Gastrocnemius medialis (tissue), 4 donors: ENCODE measurements at regions not wholly inside any gene's neighbourhood (a gene's known extent, or its start where the extent isn't known, plus 50 kb on each side); places are given as distances from the start of the nearest gene placed in this dataset.

Experiments
- ATAC-seq, 2 donors: fragments of 150-250 bp; one replicate each; pipeline ENCODE4 v1.9.1; 2016
- DNase-seq, 2 donors: peaks; one replicate each; pipeline ENCODE4 v3.0.0-alpha.2; 2019
- H3K27ac ChIP-seq, 4 donors: fragments of 200-600 bp; sonication (generic); 1 replicate in 1 of 4; 2 replicates in 3 of 4; pipeline ENCODE4 v1.5.1; 2016 to 2018; ENCODE audit warnings: mild to moderate bottlenecking in 2 of 4, moderate library complexity in 1 of 4
- H3K27me3 ChIP-seq, 3 donors: fragments of 200-600 bp; sonication (generic) in 2 of 3; 1 replicate in 1 of 3; 2 replicates in 2 of 3; pipeline versions ENCODE4 v1.5.1 to v1.6.0; 2016 to 2019; ENCODE audit warnings: mild to moderate bottlenecking in 1 of 3, moderate library complexity in 1 of 3
- H3K36me3 ChIP-seq, 2 donors: fragments of 200-600 bp; sonication (generic) in 1 of 2; one replicate each; pipeline ENCODE4 v1.5.1; 2017 to 2018
- H3K4me1 ChIP-seq, 2 donors: fragments of 200-600 bp; sonication (generic) in 1 of 2; one replicate each; pipeline ENCODE4 v1.5.1; 2016 to 2017; ENCODE audit warnings: mild to moderate bottlenecking in 2 of 2
- H3K4me3 ChIP-seq, 4 donors: fragments of 200-600 bp; sonication (generic) in 3 of 4; 1 replicate in 1 of 4; 2 replicates in 3 of 4; pipeline ENCODE4 v1.5.1; 2016 to 2019; ENCODE audit warnings: mild to moderate bottlenecking in 2 of 4
- H3K9me3 ChIP-seq, 3 donors: fragments of 200-600 bp; sonication (generic) in 2 of 3; 1 replicate in 1 of 3; 2 replicates in 2 of 3; pipeline ENCODE4 v1.5.1; 2016 to 2019
- POLR2A ChIP-seq, 2 donors: fragments of 450-650 bp; IDR thresholded peaks; one replicate each; pipeline ENCODE4 v1.6.1; 2017; ENCODE audit warnings: antibody characterized with exemption in 2 of 2, mild to moderate bottlenecking in 2 of 2, moderate library complexity in 2 of 2
- in situ Hi-C, 4 donors: fragments of 200-750 bp; cut with MboI; loops; one replicate each; pipeline versions ENCODE4 v1.15.0 to v1.8.0; 2017; ENCODE audit warnings: low sequenced_read_pairs in 4 of 4
- intact Hi-C: fragments of 100-400 bp; cut with DNase I; formaldehyde crosslinking; loops from one replicate; pipeline ENCODE4 v1.15.1; 2023; ENCODE audit warnings: low total_unique reads
- TF ChIP-seq, protein P1 (sequence below), 5 experiments: fragments of 450-650 bp in 3 of 5; fragments of 200-600 bp in 2 of 5; sonication (generic) in 2 of 5; IDR thresholded peaks in 4 of 5; conservative IDR thresholded peaks in 1 of 5; 1 replicate in 4 of 5; 2 replicates in 1 of 5; pipeline ENCODE4 v1.5.1; 2016 to 2019; ENCODE audit warnings: antibody characterized with exemption in 5 of 5, mild to moderate bottlenecking in 3 of 5, moderate library complexity in 3 of 5

GRCh38 chr11:11789735-11790369 is 51.9 kb upstream of the USP47 start:
- in situ Hi-C loops (loop anchor here (5.0 to 25.0 kb wide), 10 partner anchors 85 to 1003 kb away; no protein-coding TSS in a partner anchor), intact Hi-C loops (loop anchor here (5.0 to 10.0 kb wide), 4 partner anchors 385 to 998 kb away; no protein-coding TSS in a partner anchor)
- H3K36me3 ChIP-seq, result no peaks in the 10 kb centered on the region
- TF ChIP-seq, protein P1, sequence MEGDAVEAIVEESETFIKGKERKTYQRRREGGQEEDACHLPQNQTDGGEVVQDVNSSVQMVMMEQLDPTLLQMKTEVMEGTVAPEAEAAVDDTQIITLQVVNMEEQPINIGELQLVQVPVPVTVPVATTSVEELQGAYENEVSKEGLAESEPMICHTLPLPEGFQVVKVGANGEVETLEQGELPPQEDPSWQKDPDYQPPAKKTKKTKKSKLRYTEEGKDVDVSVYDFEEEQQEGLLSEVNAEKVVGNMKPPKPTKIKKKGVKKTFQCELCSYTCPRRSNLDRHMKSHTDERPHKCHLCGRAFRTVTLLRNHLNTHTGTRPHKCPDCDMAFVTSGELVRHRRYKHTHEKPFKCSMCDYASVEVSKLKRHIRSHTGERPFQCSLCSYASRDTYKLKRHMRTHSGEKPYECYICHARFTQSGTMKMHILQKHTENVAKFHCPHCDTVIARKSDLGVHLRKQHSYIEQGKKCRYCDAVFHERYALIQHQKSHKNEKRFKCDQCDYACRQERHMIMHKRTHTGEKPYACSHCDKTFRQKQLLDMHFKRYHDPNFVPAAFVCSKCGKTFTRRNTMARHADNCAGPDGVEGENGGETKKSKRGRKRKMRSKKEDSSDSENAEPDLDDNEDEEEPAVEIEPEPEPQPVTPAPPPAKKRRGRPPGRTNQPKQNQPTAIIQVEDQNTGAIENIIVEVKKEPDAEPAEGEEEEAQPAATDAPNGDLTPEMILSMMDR (IDR thresholded peaks at IDR 0.05 in 4 of 5, conservative IDR thresholded peaks at IDR 0.05 in 1 of 5), result peak in 2 of 5 experiments; percentile 16 to 35
- no peak for TF ChIP-seq POLR2A (IDR thresholded peaks at IDR 0.05)
- peaks cover 0 to 12% of the 10 kb centered on the region in 2 donors for H3K4me1 ChIP-seq
- ATAC-seq (no peak), DNase-seq (no peak)
- H3K4me3 ChIP-seq, result no peak overlapping the region
- H3K9me3 ChIP-seq, result no peaks in the 10 kb centered on the region
- no peak overlapping the region for H3K27ac ChIP-seq
- no peaks in the 10 kb centered on the region for H3K27me3 ChIP-seq

DNA sequence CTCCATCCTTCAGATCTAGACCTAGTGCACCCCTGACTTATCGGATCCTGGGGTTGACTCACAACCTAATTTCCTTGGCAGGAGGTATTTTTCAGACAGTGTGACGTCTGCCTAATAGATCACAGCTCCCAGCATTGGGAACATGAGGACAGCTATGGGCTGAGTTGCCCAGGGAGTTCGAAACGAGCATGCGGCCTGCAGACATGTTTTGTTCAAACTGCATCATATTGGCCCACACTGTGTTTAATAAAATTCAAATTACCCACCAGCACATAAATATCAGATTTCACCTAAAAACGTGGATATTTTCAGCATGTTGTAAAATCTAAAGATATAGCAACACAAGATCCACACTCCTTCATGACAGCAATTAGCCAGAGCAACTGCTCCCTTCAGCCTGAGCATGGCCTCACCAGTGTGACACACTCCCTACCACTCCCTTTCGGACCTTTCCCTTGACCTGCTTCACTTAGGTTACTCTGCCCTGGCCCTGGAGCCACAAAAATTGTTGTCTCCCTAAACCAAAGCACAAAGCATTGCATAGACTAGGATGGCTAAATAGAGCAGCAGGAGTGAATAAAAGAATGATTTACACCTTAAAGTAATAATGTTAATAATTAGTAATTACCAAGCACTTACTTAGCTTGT is 53.6 kb upstream of the USP47 start:
- H3K27ac ChIP-seq, result no peak overlapping the region
- no peak for TF ChIP-seq POLR2A (IDR thresholded peaks at IDR 0.05)
- TF ChIP-seq, protein P1 (IDR thresholded peaks at IDR 0.05 in 4 of 5, conservative IDR thresholded peaks at IDR 0.05 in 1 of 5), result peak in 2 of 5 experiments; percentile 2 to 5
- in situ Hi-C loops, result loop anchor here (5.0 to 25.0 kb wide), 9 partner anchors 83 to 1001 kb away; no protein-coding TSS in a partner anchor
- no peak overlapping the region for H3K4me3 ChIP-seq
- intact Hi-C loops, result loop anchor here (5.0 to 10.0 kb wide), 4 partner anchors 383 to 996 kb away; no protein-coding TSS in a partner anchor
- no peaks in the 10 kb centered on the region for H3K9me3 ChIP-seq
- H3K36me3 ChIP-seq, result no peaks in the 10 kb centered on the region
- ATAC-seq, result no peak
- DNase-seq, result no peak
- no peaks in the 10 kb centered on the region for H3K27me3 ChIP-seq
- H3K4me1 ChIP-seq, result peaks cover 0 to 12% of the 10 kb centered on the region in 2 donors

DNA sequence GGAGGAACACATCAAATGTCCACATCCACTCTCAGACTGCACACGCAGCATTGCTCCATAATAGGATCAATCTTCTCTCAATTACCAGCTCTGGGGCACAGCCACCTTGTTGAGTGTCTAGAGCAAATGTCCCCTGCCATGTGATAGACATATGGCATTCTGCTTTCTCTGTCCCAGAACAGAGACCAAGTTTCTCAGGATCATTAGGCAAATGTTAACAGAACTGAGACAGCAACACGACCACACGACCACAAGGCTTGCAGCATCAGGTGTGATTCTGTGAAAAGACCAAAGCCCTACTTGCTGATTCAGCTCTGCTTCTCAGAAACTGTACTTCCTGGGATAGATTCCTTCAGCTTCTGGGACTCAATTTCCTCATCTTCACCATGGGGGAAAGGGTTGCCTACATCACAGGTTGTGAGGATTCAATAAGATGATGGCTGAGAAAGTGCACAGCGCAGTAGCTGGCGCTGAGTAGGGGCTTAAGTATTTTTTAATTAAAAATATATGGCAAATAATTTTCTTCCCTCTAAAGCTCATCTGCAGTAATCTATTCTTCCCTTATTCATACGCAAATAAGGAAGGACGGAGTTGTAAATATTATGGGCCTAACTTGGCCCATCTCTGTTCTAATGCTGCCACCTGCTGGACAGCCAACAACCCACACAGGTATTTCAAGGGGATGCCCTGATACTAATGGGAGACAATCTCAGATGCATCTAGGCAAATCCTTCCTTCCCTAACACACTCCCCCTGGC is 54.3 kb upstream of the USP47 start:
- peak; percentile 49 to 58 for DNase-seq
- Histone ChIP-seq H3K27me3 (no peaks in the 10 kb centered on the region), H3K9me3 (no peaks in the 10 kb centered on the region), H3K4me3 (no peak overlapping the region), H3K36me3 (no peaks in the 10 kb centered on the region), H3K27ac (no peak overlapping the region), H3K4me1 (peaks cover 5 to 12% of the 10 kb centered on the region in 2 donors)
- peak; percentile 87 to 88 for ATAC-seq
- in situ Hi-C loops, result loop anchor here (5.0 to 25.0 kb wide), 9 partner anchors 83 to 1000 kb away; no protein-coding TSS in a partner anchor
- intact Hi-C loops, result loop anchor here (1.0 to 10.0 kb wide), 7 partner anchors 87 to 995 kb away; no protein-coding TSS in a partner anchor
- TF ChIP-seq, protein P1 (IDR thresholded peaks at IDR 0.05 in 4 of 5, conservative IDR thresholded peaks at IDR 0.05 in 1 of 5), result peak; percentile 84 to 88 (median 88)
- TF ChIP-seq POLR2A (IDR thresholded peaks at IDR 0.05), result no peak

- no peaks in the 10 kb centered on the region for H3K27me3 ChIP-seq
- no peak for DNase-seq
- H3K27ac ChIP-seq, result no peak overlapping the region
- TF ChIP-seq POLR2A (IDR thresholded peaks at IDR 0.05), result no peak
- TF ChIP-seq, protein P1 (IDR thresholded peaks at IDR 0.05 in 4 of 5, conservative IDR thresholded peaks at IDR 0.05 in 1 of 5), result peak in 3 of 5 experiments; percentile 17 to 46 (median 45)
- H3K4me1 ChIP-seq, result peaks cover 5 to 18% of the 10 kb centered on the region in 2 donors
- intact Hi-C loops, result loop anchor here (1.0 to 10.0 kb wide), 7 partner anchors 86 to 994 kb away; no protein-coding TSS in a partner anchor
- no peak overlapping the region for H3K4me3 ChIP-seq
- H3K9me3 ChIP-seq, result no peaks in the 10 kb centered on the region
- in situ Hi-C loops, result loop anchor here (5.0 to 25.0 kb wide), 9 partner anchors 82 to 999 kb away; no protein-coding TSS in a partner anchor
- no peak for ATAC-seq
- no peaks in the 10 kb centered on the region for H3K36me3 ChIP-seq
Measured at GRCh38 chr11:11786771-11787170, 55.0 kb upstream of the USP47 start.
